GM12872 (cell line): ENCODE measurements at regions not wholly inside any gene's neighbourhood (a gene's known extent, or its start where the extent isn't known, plus 50 kb on each side); places are given as distances from the start of the nearest gene placed in this dataset.

Source experiments
- CTCF ChIP-seq: IDR thresholded peaks from 3 replicates; pipeline ENCODE4 v1.5.1; 2011; ENCODE audit warnings: low read depth, mild to moderate bottlenecking, low read length, moderate library complexity; ENCODE audit not compliant: insufficient read depth

GRCh38 chr9:135002336-135002735, 84.6 kb upstream of the FCN1 start:
- TF ChIP-seq CTCF, result no peak

GRCh38 chr9:135002802-135003201, 84.7 kb upstream of the OLFM1 start:
- TF ChIP-seq CTCF, result no peak

- TF ChIP-seq CTCF, result no peak
Observed at GRCh38 chr9:135004772-135005171, 82.7 kb upstream of the OLFM1 start.

- TF ChIP-seq CTCF, result no peak
Observed at GRCh38 chr9:135006911-135007570, 80.4 kb upstream of the OLFM1 start.

GRCh38 chr9:135007601-135008000, 79.9 kb upstream of the OLFM1 start:
- no peak for TF ChIP-seq CTCF

GRCh38 chr9:135008416-135008815, 79.1 kb upstream of the OLFM1 start:
- no peak for TF ChIP-seq CTCF

- no peak for TF ChIP-seq CTCF
Observed at GRCh38 chr9:135009051-135009560, 78.4 kb upstream of the OLFM1 start.
